ENCODE measurements at regions not wholly inside any gene's neighbourhood (a gene's known extent, or its start where the extent isn't known, plus 50 kb on each side); places are given as distances from the start of the nearest gene placed in this dataset.

DNA sequence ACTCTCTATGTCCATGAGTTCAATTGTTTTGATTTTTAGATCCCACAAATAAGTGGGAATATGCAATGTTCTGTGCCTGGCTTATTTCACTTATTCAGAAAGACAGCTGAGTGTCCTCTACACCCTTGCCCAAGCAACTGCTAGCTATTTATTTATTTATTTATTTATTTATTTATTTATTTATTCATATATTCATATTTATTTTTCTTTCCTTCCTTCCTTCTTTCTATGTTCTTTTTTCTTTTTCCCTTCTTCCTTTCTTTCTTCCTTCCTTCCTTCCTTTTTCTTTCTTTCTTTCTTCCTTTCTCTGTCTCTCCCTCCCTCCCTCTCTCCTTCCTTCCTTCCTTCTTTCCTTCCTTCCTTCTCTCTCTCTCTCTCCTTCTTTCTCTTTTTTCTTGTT is 563.4 kb downstream of the BCL11B start:
- DNase-seq (ENCODE audit: low read depth), result no peak
- TF ChIP-seq, protein P1, sequence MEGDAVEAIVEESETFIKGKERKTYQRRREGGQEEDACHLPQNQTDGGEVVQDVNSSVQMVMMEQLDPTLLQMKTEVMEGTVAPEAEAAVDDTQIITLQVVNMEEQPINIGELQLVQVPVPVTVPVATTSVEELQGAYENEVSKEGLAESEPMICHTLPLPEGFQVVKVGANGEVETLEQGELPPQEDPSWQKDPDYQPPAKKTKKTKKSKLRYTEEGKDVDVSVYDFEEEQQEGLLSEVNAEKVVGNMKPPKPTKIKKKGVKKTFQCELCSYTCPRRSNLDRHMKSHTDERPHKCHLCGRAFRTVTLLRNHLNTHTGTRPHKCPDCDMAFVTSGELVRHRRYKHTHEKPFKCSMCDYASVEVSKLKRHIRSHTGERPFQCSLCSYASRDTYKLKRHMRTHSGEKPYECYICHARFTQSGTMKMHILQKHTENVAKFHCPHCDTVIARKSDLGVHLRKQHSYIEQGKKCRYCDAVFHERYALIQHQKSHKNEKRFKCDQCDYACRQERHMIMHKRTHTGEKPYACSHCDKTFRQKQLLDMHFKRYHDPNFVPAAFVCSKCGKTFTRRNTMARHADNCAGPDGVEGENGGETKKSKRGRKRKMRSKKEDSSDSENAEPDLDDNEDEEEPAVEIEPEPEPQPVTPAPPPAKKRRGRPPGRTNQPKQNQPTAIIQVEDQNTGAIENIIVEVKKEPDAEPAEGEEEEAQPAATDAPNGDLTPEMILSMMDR (conservative IDR thresholded peaks at IDR 0.05; ENCODE audit: low read depth, low read length), result no peak
- H3K4me3 ChIP-seq (ENCODE audit: low read length), result no peak overlapping the region

DNA sequence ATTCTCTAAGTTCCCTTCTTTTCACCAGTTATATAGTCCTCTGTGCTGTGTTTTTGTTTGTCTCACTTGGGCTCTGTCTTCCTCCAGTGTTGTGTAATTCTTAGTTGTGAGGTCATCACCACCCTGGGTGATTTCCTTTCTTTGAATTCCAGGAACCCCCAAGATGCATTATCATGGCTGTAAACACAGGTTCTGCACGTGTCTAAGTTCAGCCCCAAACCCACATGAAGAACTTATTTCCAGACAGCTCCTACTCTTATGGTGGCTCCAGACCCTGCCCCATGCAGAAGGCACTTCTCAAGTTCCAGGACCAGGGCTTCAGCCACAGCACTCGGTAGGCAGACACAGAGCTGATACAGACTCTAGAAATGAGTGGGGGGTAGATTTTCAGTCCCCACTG is 560.5 kb downstream of the BCL11B start:
- TF ChIP-seq, protein P1 (conservative IDR thresholded peaks at IDR 0.05; ENCODE audit: low read depth, low read length), result no peak
- no peak overlapping the region for H3K4me3 ChIP-seq (ENCODE audit: low read length)
- no peak for DNase-seq (ENCODE audit: low read depth)

DNA sequence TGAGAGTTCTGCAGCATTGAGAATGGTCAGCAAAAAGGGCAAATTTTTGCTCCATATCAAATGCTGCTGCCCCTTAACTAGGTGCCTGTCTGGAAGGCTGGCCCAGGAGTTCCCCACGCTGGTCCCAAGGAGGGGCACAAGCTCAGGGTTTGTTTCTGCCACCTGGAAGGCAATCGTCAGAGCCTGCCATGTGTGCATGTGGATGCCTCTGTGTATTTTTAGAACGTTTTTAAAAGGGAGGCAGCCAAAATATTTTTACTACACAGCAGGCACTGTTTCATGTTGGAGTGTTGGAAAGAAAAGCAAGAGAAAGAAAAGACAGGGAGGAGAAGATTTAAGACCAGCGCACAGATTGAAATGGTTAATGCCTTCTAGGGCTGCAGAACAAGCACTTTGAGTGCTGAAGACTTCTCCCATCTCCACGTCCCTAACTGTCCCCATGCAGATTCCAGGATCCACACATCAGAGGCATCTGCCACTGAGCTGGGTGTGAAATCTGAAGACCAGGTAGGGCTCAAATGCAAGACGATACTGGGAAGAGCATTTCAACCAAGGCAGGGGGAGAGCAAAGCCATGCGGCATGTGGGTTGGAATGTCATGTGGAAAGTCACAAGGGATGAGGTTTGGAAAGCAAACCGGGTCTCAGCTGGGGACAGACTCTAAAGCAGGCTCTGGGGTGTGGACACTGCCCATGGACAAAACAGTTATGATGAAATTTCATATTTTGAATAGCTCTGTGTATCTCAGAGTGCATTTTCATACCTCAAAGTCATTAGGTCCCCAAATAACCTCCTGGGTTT is 557.2 kb downstream of the BCL11B start:
- H3K4me3 ChIP-seq (ENCODE audit: low read length), result no peak overlapping the region
- TF ChIP-seq, protein P1 (conservative IDR thresholded peaks at IDR 0.05; ENCODE audit: low read depth, low read length), result no peak
- no peak for DNase-seq (ENCODE audit: low read depth)

DNA sequence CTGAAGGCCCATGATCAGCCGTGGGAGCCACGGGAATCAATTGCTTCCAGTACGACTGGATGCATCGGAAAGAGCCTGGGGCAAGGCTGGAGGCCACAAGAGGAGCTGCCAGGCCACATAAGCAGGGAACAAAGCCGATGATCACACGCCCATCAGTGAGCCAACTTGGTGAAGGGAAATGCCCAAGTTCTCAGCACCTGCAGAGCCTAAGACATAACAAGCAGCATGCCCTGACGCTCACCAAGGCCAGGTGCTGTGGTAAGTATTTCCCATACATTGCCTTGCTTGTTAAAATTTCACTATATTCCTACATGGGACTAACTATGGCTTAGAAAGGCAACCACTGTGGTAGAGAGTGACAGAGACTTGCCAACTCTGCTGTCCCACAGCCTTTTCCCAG is 555.9 kb downstream of the BCL11B start:
- no peak overlapping the region for H3K4me3 ChIP-seq (ENCODE audit: low read length)
- DNase-seq (ENCODE audit: low read depth), result no peak
- TF ChIP-seq, protein P1 (conservative IDR thresholded peaks at IDR 0.05; ENCODE audit: low read depth, low read length), result no peak

DNA sequence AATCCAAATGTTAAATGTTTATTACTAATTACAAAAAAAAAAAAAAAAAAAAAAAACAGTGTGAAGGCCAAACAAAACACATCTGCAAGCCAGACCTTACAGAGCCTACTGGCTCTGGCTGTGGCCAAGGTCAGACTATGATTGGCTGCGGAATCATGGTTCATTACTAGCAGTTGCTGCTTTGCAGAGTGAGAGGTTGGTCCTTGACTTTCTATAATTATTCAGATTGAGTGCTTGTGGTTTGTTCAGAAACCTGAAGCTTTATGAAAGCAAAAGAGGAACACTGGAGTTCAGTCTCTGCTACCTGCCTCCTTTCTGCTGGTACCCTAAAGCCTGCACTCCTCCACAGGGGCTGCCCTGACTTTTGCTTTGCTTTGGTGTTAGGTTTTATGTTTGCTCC is 550.9 kb downstream of the BCL11B start:
- no peak for DNase-seq (ENCODE audit: low read depth)
- TF ChIP-seq, protein P1 (conservative IDR thresholded peaks at IDR 0.05; ENCODE audit: low read depth, low read length), result no peak
- no peak overlapping the region for H3K4me3 ChIP-seq (ENCODE audit: low read length)

DNA sequence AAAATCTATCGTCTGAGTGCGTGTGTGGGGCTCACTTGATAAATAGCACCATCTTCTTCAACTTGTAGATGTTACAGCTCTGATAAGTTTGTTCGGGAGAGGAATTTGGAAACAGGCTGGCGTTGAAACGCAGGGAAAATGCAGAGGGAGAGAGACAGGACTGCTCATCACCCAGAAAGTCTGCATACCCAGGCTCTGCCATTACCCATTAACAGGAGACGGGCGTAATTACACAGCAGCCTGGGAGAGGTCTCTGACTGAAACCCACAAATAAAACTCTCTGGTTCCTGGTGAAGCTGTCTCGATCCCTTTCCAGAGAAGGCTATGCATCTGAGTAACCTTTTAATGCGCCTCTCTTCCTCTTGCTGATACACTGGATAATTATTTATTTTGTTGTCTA is 547.3 kb downstream of the BCL11B start:
- no peak overlapping the region for H3K4me3 ChIP-seq (ENCODE audit: low read length)
- TF ChIP-seq, protein P1 (conservative IDR thresholded peaks at IDR 0.05; ENCODE audit: low read depth, low read length), result no peak
- DNase-seq (ENCODE audit: low read depth), result no peak

DNA sequence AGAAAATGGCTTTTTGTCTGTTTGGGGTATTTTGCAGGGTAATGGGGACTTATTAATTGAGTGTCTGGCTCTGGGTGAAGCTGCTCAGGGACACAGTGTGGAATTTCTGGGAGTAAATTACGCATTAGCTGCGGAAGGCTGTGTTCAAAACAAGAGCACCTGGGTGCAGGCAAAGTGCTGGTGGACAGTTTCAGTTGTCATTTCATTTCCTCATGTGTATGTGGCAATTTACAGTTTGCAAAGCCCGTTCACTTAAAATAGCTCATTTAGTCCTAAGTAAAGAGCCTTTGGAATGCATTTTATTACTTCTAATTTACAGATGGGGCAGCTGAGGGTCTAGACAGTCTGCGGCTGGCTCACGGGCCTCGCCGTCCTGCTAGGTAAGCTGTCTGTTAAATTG is 546.8 kb downstream of the BCL11B start:
- DNase-seq (ENCODE audit: low read depth), result no peak
- H3K4me3 ChIP-seq (ENCODE audit: low read length), result no peak overlapping the region
- TF ChIP-seq, protein P1 (conservative IDR thresholded peaks at IDR 0.05; ENCODE audit: low read depth, low read length), result no peak

Measured in retinal pigment epithelial cell (primary cell).